Umbilical cord (tissue), 1 donor: ENCODE measurements at regions not wholly inside any gene's neighbourhood (a gene's known extent, or its start where the extent isn't known, plus 50 kb on each side); places are given as distances from the start of the nearest gene placed in this dataset.
"Not testable (repeated sequence)": the region's sequence is repeated elsewhere in the genome, so short reads cannot be mapped to it uniquely, and the experiment has no call there.

ENCODE experiments used
- DNase-seq: peaks from one replicate; pipeline ENCODE4 v3.0.0-alpha.2; 2015; ENCODE audit warnings: low spot score

DNA sequence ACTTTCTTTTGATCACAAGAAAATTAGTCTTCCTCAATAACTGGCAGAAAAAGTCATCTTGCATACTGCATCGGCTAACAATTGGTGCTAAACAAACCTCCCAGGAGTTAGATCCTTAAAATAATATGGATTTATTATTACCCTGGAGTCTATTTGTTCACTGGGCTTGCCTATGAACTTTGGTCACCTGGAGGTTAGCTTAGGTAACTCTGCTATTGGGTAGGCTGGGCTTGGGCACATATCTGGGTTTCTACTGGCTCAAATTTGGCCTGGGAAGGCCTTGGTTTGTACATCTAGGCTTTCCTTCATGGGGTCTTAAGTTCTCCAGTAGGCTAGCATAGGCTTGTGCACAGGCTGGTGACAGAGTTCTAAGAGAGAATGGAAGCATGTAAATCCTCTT lies 279.9 kb downstream of the RASEF start:
- no peak for DNase-seq

DNA sequence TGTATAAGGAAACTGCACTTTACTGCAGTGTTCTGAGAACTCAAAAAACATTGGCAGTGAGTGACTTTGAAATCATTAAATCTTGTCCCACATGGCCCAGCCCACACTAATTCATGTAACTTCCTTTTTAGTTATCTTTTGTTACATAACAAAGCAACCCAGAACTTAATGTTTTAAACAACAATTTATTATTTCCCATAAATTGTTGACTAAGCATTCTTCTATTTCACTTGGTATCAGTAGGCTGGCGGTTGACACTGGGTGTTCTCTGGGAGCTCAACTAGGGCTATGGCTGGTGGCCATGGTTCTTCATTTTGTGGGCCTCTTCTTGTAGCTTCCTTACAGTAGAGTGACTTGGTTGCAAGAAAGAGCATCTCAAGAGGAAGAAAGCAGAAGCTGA lies 278.4 kb downstream of the RASEF start:
- no peak for DNase-seq

DNA sequence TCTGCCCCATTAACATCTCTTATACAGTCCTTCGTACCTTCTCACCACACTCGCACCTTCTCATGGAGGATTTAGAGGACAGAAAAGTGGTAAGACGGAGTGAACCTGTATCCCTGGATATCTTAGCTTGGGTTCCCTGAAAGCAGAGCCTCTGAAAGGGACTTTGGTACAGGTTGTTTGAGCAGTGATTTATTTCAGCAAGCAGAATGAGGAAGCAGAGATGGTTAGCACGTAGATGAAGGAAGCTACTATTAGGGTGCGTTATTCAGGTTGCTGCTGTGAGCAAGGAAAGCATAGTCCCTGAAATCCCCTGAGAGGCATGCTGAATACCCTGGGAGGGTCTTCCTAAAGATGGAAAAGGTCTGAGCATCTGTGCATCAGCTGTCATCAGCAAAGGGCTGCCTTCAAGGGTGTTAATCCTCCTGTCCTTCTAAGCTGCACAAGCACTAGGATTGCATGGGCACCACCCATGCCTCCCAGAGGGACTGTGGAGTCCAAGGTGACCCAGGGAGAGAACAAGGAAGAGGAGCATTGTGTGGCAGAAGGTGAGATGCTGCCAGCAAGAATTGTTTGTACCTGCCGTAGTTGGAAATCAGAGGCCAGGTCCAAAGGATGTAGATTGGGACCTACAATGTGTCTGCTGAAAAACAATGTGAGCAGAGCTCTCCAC lies 273.7 kb downstream of the RASEF start:
- no peak for DNase-seq

DNA sequence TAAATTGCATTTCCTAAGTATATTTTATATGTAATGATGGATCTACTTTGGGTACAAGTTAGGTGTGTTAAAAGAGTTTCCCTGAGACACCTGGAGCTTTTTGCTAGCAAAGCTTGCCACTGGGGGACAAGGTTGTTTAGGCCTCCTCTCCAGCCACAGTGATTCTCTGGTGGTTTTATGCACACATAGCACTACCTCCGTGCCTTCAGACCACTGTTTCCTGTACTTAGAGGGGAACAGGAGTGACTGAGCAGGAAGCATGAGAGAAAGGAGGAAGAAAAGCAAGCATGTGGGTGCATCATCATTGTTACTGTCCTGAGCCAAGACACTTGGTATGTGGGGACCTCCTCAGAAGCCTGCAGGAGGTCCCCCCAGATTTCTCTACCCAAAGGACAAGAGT lies 272.1 kb downstream of the RASEF start:
- DNase-seq: no peak

DNA sequence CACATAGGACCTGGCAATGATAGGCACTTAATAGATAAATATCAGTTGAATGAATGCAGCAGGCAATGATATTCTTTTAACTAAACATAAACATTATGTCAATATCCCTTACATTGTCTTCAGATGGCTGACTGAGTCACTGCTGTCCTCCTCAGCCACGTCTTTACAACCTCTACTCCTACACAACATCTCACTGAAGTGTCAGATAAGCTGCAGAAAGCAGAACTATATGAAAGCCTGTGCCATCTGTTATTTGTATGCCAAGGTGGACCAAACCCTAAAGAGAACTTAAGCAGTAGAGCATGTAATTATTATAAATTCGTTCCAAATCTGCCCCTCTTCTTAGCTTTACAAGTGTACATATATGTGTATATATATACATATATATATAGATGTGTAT lies 271.2 kb downstream of the RASEF start:
- no peak for DNase-seq

DNA sequence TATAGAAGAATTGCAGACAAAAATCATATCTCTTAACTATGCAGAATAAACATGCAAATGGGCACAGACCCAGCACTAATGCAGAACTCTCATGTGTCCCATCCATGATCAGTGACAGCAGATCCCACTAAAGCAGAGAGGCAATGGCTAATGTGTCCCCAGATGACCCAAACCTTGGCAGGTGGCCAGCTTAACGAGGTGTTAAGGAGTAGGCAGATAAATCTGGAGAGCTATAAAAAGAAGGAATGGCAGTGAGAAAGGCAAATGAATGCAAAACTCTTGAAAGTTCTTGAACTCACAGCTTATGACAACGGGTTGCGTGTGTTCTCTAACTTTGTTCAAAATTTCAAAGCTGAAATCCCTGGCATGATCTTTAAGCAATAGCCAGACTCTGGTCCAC lies 265.4 kb downstream of the RASEF start:
- DNase-seq: no peak

DNA sequence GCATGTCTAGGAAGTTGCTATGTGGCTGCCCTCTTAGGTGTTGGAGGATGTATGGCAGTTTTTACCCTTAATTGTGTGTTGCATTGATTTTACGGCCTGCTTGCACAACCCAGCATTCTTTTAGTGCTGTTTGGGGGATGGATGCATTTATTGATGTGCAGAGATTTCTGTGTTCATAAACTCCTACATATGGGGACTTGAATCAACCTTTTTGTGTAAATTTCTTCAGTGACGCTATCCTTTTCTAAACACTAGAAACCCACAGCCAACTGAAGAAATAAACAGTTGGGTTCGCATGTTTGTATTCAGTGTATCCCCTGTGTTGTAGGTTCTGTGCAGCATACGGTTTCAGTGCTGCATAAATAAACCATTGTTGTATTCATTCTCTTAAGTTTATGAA lies 263.7 kb downstream of the RASEF start:
- no peak for DNase-seq

DNA sequence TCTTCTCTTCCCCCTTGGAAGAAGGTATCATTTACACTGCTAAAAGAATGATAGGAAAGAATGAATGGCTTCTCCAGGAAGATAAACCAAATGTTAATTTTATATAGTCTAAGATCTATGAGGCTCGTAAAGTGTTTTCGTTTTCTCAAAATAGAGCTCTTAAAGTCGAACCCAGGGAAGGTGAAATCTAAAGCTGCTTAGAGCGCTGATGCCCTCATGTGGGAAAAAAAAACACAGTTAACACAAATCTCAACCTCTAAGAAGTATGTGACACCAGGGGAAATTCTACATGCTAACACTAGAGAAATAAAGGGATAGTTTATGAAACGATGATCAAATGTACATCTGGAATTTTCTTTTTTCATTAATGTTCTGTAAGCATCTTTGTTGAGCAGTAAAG lies 257.9 kb downstream of the RASEF start:
- DNase-seq: no peak

DNA sequence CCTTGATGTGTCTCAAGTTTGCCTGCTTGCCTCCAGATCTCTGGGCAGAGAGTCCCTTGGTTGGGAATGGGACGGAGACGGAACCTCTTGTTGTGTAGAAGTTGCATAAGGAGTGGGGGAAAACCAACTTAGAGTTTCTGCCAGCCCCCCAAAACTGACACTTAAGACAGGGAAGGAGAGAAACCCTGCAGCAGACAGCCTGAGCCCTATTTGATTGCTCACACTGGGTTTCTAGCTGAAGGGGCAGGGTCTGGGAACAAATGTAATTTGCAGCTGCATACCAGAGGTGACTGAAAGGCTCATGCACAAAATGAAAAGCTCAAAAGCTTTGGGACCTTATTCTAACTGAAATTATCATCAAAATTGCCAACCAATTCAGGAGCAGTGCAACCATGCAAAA lies 254.5 kb downstream of the RASEF start:
- DNase-seq: no peak

DNA sequence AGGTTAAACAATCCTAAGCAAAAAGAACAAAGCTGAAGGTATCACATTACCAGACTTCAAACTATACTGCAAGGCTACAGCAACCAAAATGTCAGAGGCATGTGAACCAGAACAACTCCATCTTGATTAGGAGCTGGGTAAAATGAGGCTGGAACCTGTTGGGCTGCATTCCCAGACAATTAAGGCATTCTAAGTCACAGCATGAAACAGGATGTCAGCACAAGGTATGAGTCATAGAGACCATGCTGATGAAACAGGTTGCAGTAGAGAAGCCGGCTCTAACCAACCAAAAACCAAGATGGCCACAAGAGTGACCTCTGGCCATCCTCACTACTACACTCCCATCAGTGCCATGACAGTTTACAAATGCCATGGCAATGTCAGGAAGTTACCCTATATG lies 252.0 kb downstream of the RASEF start:
- DNase-seq: peak; percentile 2

DNA sequence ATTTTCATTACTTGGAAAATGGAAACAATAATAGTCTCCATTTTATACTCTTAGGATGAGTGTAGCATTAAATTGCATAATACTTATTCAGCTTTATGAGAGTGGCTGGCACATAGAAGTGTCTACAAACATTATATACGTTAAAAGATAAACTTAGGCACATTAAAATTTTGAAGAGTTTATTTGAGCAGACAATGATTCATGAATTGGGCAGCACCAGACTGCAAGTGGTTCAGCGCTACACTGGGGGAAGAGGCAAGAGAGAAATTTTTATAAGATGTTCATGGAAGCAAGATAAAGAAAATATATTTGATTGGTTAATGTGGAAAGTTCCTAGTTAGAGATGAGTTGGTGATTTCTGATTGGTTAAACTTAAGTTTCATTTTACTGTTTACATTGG lies 243.7 kb downstream of the RASEF start:
- no peak for DNase-seq

DNA sequence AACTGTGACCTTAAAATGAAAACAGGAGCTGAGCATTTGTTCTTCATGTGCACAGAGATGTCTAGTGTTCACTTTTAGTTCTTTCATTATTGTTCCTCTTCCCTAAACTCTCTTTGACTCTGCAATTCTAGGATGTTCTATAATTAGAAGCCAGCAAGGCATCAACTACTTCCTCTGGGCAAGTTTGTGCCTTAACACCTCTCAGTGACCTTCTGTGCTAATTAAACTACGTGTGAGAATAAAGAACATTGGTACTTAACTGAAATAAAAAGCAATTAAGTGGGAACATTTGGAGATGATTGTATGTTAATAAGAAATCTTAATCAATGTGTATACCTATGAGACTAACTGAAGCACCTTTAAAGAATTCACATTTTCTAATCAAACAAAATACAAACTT lies 242.8 kb downstream of the RASEF start:
- DNase-seq: no peak

DNA sequence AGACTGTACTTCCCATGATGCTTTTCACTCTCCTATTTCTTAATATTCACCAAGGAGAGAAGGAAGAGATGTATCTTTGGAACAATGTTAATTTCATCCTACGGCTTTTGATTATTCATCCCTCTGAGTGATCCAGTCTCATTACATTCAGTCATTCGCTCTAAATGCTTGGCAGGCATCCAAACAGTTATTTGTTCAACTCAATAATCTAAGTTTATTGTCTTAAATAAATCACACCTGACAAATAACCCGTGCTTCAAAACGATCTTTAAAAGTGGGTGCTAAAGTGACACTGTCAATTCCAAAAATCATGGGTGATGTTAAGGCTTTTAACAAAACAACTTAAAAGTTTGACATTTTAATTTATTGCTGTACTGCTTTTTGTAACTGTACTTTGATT lies 233.1 kb downstream of the RASEF start:
- no peak for DNase-seq

DNA sequence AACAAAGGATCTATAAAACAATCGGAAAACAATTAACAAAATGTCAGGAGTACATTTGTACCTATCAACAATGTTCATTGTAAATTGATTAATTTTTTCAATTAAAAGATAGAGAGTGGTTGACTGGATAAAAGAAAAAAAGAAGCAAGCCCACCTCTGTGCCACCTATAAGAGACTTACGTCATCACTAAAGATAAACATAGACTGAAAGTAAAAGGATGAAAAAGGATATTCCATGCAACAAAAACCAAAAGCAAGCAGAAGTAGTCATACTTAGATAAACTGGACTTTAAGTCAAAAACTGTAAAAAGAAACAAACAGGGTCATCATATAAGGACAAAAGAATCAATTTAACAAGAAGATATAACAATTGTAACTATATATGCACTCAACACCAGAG lies 197.4 kb downstream of the RASEF start:
- DNase-seq: no peak

DNA sequence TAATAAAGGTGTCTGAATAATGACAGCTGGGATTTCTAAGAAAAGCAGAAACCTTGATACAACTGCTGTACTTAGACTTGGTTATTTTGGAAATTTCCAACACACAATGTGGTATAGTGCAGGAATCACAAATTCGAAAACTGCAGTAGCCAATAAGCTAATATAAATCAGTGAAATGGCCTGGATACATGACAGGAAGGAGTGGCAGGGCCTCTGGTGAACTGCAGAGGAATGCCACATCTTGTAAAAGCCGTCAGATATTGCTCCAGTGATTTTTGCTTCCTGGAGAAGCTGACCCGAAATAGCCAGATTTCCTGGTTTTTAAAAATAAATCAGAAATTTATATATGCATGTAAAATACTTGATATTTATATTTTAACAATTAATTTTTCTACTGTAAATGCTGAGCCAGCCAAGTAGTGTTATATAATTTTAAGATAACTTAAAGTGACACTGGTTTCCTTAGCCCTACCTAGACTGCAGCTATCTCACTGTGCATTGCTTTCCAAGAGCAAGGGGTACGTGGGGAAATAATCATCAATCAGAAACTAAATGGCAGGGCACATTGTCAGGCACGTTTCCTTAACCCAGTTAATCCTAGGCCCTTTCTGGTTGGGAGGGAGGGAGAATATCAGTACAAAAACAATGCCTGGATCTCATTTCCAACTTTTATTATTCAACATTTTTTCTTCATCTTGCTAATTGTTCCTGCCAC lies 182.4 kb downstream of the RASEF start:
- DNase-seq: peak; percentile 7

DNA sequence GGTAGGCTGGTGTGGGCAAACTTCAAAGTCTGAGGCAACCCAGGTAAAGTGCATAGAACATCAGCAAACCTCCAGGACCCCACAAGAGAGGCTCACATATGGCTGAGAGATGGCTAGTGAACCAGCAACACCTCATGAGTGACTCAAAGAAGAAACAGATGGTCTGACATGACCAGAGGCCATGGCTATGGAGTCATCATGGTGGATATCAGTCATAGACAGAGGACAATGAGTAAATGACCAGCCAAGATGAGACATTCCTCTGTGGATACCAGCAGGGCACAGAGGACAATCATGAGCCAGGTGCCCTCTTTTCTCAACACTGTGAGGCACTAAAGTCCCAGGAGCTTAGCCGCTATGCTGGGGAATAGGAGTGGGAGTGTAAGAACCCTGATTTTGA lies 180.8 kb downstream of the RASEF start:
- no peak for DNase-seq

DNA sequence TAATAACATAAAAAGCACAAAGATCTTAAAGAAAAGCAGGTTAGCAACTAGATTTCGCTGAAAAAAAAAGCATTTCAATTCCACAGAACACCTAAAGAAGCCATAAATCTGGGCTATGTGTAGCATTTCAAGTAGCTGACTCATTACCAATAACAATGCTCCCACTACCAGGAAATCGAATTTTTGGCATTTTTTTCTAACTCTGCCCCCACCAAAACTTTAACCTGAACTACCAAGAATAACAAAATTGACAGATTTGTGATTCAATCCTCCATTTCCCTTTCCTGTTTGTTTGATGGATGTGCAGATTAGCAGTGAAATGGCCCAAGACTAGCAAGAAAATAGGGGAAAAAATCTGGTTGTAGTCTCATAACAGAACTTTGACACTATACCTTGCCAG lies 180.2 kb downstream of the RASEF start:
- peak; percentile 2 for DNase-seq

DNA sequence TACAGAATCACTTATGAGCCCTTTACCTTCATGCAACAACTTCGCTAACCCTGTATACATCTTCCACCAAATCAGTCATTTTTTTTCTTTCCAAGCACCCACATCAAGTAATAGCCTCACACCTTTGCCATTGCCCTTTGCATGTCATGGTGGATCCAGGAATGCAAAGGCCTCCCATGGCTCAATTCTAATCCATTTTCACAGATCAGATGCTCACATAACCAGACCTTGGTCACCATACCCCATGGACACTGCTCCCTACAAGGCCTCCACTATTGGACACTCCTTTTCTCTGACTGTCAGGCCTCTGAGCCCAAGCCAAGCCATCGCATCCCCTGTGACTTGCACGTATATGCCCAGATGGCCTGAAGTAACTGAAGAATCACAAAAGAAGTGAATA lies 179.5 kb downstream of the RASEF start:
- DNase-seq: no peak

DNA sequence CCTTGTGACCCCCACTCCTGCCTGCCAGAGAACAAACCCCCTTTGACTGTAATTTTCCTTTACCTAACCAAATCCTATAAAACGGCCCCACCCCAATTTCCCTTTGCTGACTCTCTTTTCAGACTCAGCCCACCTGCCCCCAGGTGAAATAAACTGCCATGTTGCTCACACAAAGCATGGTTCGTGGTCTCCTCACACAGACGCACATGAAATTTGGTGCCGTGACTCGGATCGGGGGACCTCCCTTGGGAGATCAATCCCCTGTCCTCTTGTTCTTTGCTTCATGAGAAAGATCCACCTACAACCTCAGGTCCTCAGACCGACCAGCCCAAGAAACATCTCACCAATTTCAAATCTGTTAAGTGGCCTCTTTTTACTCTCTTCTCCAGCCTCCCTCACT lies 179.0 kb downstream of the RASEF start:
- not testable (repeated sequence) for DNase-seq

DNA sequence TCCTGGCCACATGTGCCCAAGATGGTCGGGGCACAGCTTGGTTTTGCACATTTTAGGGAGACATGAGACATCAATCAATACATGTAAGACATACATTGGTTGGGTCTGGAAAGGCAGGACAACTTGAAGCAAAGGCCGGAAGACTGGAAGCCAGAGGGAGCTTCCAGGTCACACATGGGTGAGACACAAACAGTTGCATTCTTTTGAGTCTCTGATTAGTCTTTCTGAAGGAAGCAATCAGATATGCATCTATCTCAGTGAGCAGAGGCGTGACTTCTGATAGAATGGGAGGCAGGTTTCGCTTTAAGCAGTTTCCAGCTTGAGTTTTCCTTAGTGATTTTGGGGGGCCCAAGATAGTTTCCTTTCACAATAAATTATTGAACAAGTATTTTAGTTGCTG lies 172.5 kb downstream of the RASEF start:
- no peak for DNase-seq

DNA sequence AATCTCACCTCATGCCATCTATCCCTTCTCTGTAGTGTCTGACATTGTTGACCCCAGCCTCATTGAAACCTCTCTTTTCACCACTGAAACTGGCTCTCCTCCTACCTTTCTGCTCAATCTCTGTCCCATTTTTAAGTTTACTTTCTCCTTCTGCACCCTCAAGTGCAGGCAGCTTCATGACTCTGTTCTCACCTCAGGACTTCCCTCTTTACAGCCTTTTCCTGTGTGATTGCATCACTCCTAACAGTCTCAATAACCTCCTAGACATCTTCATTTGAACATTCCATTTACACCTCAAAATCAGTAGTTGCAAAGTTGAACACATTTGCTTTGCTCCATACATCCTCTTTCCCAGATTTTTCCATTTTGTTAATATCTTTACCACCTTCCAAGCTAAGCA lies 172.1 kb downstream of the RASEF start:
- DNase-seq: no peak

DNA sequence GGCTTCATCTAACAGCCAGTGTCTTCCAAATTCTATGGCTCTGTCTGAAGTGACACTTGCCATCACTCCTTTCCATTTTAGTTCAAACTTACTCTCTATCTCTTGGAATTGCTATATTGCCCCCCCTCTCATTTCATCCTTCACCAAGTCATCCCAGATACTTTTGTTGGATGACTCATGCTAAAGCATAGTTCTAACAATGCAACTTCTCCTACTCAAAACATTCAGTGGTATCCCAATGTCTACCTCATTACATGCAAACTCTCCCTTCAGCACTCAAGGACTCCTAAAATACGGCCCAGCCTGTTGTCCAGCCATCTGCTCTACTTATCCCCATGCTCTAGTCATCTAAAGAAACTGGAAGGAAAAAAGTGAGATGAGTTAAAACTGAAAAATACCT lies 171.6 kb downstream of the RASEF start:
- no peak for DNase-seq

DNA sequence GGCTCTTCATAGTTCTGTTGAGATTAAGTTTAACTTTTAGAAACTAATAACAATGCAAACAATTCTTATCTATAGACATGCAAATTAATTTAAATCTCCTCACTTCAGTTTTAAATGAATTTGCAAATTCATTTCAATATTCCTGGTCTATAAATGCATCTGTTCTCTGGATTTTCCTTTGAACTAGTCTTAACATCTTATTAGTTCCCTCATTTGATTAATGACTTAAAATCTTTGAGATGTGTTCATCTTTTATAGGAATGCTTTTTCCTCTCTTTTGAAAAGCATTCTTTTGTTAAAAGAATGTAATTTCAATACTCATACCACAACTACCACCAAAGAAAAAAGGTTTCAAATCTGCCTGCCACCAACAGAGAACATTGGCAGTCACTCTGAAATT lies 169.4 kb downstream of the RASEF start:
- no peak for DNase-seq

DNA sequence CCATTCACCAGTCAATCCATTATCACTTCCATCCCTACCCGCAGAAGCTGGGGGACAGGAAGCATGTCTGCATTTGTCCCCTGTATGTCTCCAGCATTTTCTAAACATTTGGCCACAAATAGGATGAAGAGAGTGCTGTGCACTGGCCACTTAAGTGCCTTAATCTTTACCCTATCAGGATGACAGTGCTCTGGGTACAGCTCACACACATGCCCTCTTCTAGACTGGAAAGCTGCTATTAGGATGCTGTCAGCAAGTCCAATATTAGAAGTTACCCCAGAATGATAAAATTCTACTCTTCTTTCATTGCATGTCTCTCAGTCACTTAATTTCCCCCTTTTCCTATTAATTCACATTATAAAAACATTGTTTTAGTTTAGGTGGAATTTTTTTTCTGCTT lies 168.4 kb downstream of the RASEF start:
- DNase-seq: no peak
